GM23338 (cell line): ENCODE measurements at regions not wholly inside any gene's neighbourhood (a gene's known extent, or its start where the extent isn't known, plus 50 kb on each side); places are given as distances from the start of the nearest gene placed in this dataset.

Source experiments
- ATAC-seq: fragments of 200-7000 bp; cut with Tn5 transposase; 3 replicates; pipeline ENCODE4 v1.9.1; 2020
- DNase-seq: peaks from one replicate; pipeline ENCODE4 v3.0.0-alpha.2; 2015; ENCODE audit warnings: low spot score
- H2AFZ ChIP-seq: fragments of 200-600 bp; sonication (generic); 2 replicates; pipeline ENCODE4 v1.8.0; 2016; ENCODE audit warnings: antibody characterized with exemption, mild to moderate bottlenecking, moderate library complexity
- H3F3A ChIP-seq: fragments of 200-600 bp; sonication (generic); replicated peaks from 2 replicates; pipeline ENCODE4 v1.8.0; 2017; ENCODE audit warnings: antibody characterized with exemption, mixed run types, low read depth
- H3K27ac ChIP-seq: fragments of 200-600 bp; sonication (generic); 2 replicates; pipeline ENCODE4 v1.6.1; 2016; ENCODE audit warnings: low read depth
- H3K27me3 ChIP-seq: fragments of 200-600 bp; sonication (generic); 2 replicates; pipeline ENCODE4 v1.8.0; 2016; ENCODE audit warnings: mild to moderate bottlenecking, mixed run types, moderate library complexity; ENCODE audit not compliant: insufficient read depth
- H3K36me3 ChIP-seq: fragments of 200-600 bp; sonication (generic); 2 replicates; pipeline ENCODE4 v1.8.0; 2016; ENCODE audit warnings: mild to moderate bottlenecking; ENCODE audit not compliant: insufficient read depth
- H3K4me1 ChIP-seq: fragments of 200-600 bp; sonication (generic); 2 replicates; pipeline ENCODE4 v1.8.0; 2016; ENCODE audit warnings: mild to moderate bottlenecking, moderate library complexity; ENCODE audit not compliant: insufficient read depth
- H3K4me2 ChIP-seq: fragments of 200-600 bp; sonication (generic); 2 replicates; pipeline ENCODE4 v1.7.1; 2017; ENCODE audit warnings: mixed run types
- H3K4me3 ChIP-seq: fragments of 200-600 bp; sonication (generic); 2 replicates; pipeline ENCODE4 v1.6.1; 2016; ENCODE audit warnings: mixed run types
- H3K79me2 ChIP-seq: fragments of 200-600 bp; sonication (generic); replicated peaks from 2 replicates; pipeline ENCODE4 v1.8.0; 2017; ENCODE audit warnings: mild to moderate bottlenecking; ENCODE audit not compliant: insufficient read depth
- H3K9me2 ChIP-seq: fragments of 200-600 bp; sonication (generic); 2 replicates; pipeline ENCODE4 v1.8.0; 2017; ENCODE audit not compliant: insufficient read depth
- H4K20me1 ChIP-seq: fragments of 200-600 bp; sonication (generic); replicated peaks from 2 replicates; pipeline ENCODE4 v1.8.0; 2017; ENCODE audit warnings: mild to moderate bottlenecking; ENCODE audit not compliant: insufficient read depth
- H3K27ac Mint-ChIP-seq: 2 replicates; pipeline ENCODE4 v1.8.0; 2020; ENCODE audit warnings: inconsistent platforms, mild to moderate bottlenecking, moderate library complexity, mixed read lengths
- H3K27me3 Mint-ChIP-seq: 3 replicates; pipeline ENCODE4 v1.8.0; 2022; ENCODE audit warnings: low read depth, mild to moderate bottlenecking, moderate library complexity, mixed read lengths, inconsistent platforms; ENCODE audit not compliant: insufficient read depth, poor library complexity
- H3K36me3 Mint-ChIP-seq: 3 replicates; pipeline ENCODE4 v1.8.0; 2021; ENCODE audit warnings: low read depth, mild to moderate bottlenecking, inconsistent platforms, moderate library complexity, mixed read lengths
- H3K4me1 Mint-ChIP-seq: 3 replicates; pipeline ENCODE4 v1.8.0; 2020; ENCODE audit warnings: mild to moderate bottlenecking, inconsistent platforms, mixed read lengths
- H3K4me3 Mint-ChIP-seq: 3 replicates; pipeline ENCODE4 v1.8.0; 2021; ENCODE audit warnings: moderate library complexity, mild to moderate bottlenecking, inconsistent platforms, mixed read lengths
- H3K9me3 Mint-ChIP-seq: 3 replicates; pipeline ENCODE4 v1.8.0; 2020; ENCODE audit warnings: moderate library complexity, mild to moderate bottlenecking, inconsistent platforms, mixed read lengths
- CREB1 ChIP-seq: fragments of 250-450 bp; sonication (Bioruptor Pico); IDR thresholded peaks from 2 replicates; pipeline ENCODE4 v1.5.0; 2020; ENCODE audit warnings: low read depth, mild to moderate bottlenecking, moderate library complexity
- EZH2 ChIP-seq: fragments of 200-600 bp; sonication (generic); IDR thresholded peaks from one replicate; pipeline ENCODE4 v1.8.0; 2017; ENCODE audit warnings: antibody characterized with exemption, mild to moderate bottlenecking, low read depth; ENCODE audit not compliant: unreplicated experiment
- EZH2phosphoT487 ChIP-seq: fragments of 200-600 bp; sonication (generic); IDR thresholded peaks from one replicate; pipeline ENCODE4 v1.8.1; 2018; ENCODE audit warnings: antibody characterized with exemption; ENCODE audit not compliant: unreplicated experiment
- JUNB ChIP-seq: IDR thresholded peaks from one replicate; pipeline ENCODE4 v1.6.1; 2016; ENCODE audit warnings: antibody characterized with exemption; ENCODE audit not compliant: unreplicated experiment
- NANOG ChIP-seq: IDR thresholded peaks from 2 replicates; pipeline ENCODE4 v1.6.1; 2016; ENCODE audit warnings: antibody characterized with exemption, borderline replicate concordance
- POLR2AphosphoS5 ChIP-seq: IDR thresholded peaks from 2 replicates; pipeline ENCODE4 v1.6.1; 2016; ENCODE audit warnings: antibody characterized with exemption, low read depth
- STAT1 ChIP-seq: IDR thresholded peaks from one replicate; pipeline ENCODE4 v1.6.1; 2016; ENCODE audit warnings: antibody characterized with exemption; ENCODE audit not compliant: unreplicated experiment
- ZNF114 ChIP-seq: fragments of 250-450 bp; sonication (Bioruptor Pico); IDR thresholded peaks from 2 replicates; pipeline ENCODE4 v1.5.0; 2020; ENCODE audit warnings: mild to moderate bottlenecking, moderate library complexity
- ZNF331 ChIP-seq: fragments of 250-450 bp; sonication (Bioruptor Pico); IDR thresholded peaks from 2 replicates; pipeline ENCODE4 v1.5.0; 2020; ENCODE audit warnings: low read depth, mild to moderate bottlenecking, moderate library complexity
- TF ChIP-seq, protein P1 (sequence below): fragments of 250-450 bp; sonication (Bioruptor Pico); IDR thresholded peaks from 2 replicates; pipeline ENCODE4 v1.5.0; 2020; ENCODE audit warnings: mild to moderate bottlenecking, moderate library complexity
- TF ChIP-seq, protein P2 (sequence below), 2 experiments: fragments of 200-600 bp in 1 of 2; sonication (generic) in 1 of 2; conservative IDR thresholded peaks; 2 replicates each; pipeline versions ENCODE4 v1.5.1 to v1.6.1; 2016 to 2017; ENCODE audit warnings: antibody characterized with exemption in 2 of 2, low read depth in 2 of 2, mild to moderate bottlenecking in 2 of 2, moderate library complexity in 1 of 2
- TF ChIP-seq, protein P3 (sequence below): IDR thresholded peaks from 2 replicates; pipeline ENCODE4 v1.6.1; 2016; ENCODE audit warnings: antibody characterized with exemption
- TF ChIP-seq, protein P4 (sequence below): IDR thresholded peaks from one replicate; pipeline ENCODE4 v1.6.1; 2018; ENCODE audit warnings: antibody characterized with exemption; ENCODE audit not compliant: unreplicated experiment

DNA sequence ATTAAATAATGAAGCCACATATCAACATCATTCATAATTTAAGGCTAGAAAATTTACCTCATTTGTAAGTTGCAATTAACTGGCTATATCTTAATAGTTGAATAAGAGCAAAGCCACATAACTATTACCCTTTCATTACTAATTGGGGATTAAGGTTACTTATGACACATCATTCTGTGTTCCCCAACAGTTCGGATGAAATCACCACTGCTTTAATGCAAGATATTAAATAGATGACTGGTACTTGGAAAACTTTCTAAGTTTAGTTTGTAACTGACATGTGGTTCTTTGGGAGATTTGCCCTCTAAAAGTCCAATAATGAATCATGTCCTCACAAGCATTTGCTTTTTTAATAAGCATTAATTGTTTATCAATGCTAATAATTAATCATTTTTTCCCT is 109.1 kb downstream of the MTERF1 start:
- no peak overlapping the region for H3K27ac ChIP-seq
- H4K20me1 ChIP-seq, result no peaks in the 10 kb centered on the region
- DNase-seq, result no peak
- H3K4me3 ChIP-seq, result no peak overlapping the region
- H3K4me1 Mint-ChIP-seq, result 0 out of 3 replicates have a peak, but pooled peaks cover 5% of the 10 kb centered on the region
- H3K4me3 Mint-ChIP-seq, result no peak overlapping the region
- H3K36me3 Mint-ChIP-seq, result no peaks in the 10 kb centered on the region
- H3K27me3 Mint-ChIP-seq, result peaks cover 2% of the 10 kb centered on the region
- no peaks in the 10 kb centered on the region for H3K36me3 ChIP-seq
- no peaks in the 10 kb centered on the region for H3F3A ChIP-seq
- ATAC-seq, result no peak
- peaks cover 10% of the 10 kb centered on the region for H3K9me2 ChIP-seq
- H3K9me3 Mint-ChIP-seq, result no peaks in the 10 kb centered on the region
- TF ChIP-seq ZNF331 (CRISPR knock-in tag), result no peak
- TF ChIP-seq, protein P1, sequence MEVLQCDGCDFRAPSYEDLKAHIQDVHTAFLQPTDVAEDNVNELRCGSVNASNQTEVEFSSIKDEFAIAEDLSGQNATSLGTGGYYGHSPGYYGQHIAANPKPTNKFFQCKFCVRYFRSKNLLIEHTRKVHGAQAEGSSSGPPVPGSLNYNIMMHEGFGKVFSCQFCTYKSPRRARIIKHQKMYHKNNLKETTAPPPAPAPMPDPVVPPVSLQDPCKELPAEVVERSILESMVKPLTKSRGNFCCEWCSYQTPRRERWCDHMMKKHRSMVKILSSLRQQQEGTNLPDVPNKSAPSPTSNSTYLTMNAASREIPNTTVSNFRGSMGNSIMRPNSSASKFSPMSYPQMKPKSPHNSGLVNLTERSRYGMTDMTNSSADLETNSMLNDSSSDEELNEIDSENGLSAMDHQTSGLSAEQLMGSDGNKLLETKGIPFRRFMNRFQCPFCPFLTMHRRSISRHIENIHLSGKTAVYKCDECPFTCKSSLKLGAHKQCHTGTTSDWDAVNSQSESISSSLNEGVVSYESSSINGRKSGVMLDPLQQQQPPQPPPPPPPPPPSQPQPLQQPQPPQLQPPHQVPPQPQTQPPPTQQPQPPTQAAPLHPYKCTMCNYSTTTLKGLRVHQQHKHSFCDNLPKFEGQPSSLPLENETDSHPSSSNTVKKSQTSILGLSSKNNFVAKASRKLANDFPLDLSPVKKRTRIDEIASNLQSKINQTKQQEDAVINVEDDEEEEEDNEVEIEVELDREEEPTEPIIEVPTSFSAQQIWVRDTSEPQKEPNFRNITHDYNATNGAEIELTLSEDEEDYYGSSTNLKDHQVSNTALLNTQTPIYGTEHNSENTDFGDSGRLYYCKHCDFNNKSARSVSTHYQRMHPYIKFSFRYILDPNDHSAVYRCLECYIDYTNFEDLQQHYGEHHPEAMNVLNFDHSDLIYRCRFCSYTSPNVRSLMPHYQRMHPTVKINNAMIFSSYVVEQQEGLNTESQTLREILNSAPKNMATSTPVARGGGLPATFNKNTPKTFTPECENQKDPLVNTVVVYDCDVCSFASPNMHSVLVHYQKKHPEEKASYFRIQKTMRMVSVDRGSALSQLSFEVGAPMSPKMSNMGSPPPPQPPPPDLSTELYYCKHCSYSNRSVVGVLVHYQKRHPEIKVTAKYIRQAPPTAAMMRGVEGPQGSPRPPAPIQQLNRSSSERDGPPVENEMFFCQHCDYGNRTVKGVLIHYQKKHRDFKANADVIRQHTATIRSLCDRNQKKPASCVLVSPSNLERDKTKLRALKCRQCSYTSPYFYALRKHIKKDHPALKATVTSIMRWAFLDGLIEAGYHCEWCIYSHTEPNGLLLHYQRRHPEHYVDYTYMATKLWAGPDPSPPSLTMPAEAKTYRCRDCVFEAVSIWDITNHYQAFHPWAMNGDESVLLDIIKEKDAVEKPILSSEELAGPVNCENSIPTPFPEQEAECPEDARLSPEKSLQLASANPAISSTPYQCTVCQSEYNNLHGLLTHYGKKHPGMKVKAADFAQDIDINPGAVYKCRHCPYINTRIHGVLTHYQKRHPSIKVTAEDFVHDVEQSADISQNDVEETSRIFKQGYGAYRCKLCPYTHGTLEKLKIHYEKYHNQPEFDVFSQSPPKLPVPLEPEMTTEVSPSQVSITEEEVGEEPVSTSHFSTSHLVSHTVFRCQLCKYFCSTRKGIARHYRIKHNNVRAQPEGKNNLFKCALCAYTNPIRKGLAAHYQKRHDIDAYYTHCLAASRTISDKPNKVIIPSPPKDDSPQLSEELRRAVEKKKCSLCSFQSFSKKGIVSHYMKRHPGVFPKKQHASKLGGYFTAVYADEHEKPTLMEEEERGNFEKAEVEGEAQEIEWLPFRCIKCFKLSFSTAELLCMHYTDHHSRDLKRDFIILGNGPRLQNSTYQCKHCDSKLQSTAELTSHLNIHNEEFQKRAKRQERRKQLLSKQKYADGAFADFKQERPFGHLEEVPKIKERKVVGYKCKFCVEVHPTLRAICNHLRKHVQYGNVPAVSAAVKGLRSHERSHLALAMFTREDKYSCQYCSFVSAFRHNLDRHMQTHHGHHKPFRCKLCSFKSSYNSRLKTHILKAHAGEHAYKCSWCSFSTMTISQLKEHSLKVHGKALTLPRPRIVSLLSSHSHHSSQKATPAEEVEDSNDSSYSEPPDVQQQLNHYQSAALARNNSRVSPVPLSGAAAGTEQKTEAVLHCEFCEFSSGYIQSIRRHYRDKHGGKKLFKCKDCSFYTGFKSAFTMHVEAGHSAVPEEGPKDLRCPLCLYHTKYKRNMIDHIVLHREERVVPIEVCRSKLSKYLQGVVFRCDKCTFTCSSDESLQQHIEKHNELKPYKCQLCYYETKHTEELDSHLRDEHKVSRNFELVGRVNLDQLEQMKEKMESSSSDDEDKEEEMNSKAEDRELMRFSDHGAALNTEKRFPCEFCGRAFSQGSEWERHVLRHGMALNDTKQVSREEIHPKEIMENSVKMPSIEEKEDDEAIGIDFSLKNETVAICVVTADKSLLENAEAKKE (CRISPR knock-in tag), result no peak
- TF ChIP-seq, protein P2, sequence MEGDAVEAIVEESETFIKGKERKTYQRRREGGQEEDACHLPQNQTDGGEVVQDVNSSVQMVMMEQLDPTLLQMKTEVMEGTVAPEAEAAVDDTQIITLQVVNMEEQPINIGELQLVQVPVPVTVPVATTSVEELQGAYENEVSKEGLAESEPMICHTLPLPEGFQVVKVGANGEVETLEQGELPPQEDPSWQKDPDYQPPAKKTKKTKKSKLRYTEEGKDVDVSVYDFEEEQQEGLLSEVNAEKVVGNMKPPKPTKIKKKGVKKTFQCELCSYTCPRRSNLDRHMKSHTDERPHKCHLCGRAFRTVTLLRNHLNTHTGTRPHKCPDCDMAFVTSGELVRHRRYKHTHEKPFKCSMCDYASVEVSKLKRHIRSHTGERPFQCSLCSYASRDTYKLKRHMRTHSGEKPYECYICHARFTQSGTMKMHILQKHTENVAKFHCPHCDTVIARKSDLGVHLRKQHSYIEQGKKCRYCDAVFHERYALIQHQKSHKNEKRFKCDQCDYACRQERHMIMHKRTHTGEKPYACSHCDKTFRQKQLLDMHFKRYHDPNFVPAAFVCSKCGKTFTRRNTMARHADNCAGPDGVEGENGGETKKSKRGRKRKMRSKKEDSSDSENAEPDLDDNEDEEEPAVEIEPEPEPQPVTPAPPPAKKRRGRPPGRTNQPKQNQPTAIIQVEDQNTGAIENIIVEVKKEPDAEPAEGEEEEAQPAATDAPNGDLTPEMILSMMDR (conservative IDR thresholded peaks at IDR 0.05; ENCODE audit: low read depth in 2 of 2), result no peak
- TF ChIP-seq, protein P3, sequence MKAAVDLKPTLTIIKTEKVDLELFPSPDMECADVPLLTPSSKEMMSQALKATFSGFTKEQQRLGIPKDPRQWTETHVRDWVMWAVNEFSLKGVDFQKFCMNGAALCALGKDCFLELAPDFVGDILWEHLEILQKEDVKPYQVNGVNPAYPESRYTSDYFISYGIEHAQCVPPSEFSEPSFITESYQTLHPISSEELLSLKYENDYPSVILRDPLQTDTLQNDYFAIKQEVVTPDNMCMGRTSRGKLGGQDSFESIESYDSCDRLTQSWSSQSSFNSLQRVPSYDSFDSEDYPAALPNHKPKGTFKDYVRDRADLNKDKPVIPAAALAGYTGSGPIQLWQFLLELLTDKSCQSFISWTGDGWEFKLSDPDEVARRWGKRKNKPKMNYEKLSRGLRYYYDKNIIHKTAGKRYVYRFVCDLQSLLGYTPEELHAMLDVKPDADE, result no peak
- TF ChIP-seq, protein P4, sequence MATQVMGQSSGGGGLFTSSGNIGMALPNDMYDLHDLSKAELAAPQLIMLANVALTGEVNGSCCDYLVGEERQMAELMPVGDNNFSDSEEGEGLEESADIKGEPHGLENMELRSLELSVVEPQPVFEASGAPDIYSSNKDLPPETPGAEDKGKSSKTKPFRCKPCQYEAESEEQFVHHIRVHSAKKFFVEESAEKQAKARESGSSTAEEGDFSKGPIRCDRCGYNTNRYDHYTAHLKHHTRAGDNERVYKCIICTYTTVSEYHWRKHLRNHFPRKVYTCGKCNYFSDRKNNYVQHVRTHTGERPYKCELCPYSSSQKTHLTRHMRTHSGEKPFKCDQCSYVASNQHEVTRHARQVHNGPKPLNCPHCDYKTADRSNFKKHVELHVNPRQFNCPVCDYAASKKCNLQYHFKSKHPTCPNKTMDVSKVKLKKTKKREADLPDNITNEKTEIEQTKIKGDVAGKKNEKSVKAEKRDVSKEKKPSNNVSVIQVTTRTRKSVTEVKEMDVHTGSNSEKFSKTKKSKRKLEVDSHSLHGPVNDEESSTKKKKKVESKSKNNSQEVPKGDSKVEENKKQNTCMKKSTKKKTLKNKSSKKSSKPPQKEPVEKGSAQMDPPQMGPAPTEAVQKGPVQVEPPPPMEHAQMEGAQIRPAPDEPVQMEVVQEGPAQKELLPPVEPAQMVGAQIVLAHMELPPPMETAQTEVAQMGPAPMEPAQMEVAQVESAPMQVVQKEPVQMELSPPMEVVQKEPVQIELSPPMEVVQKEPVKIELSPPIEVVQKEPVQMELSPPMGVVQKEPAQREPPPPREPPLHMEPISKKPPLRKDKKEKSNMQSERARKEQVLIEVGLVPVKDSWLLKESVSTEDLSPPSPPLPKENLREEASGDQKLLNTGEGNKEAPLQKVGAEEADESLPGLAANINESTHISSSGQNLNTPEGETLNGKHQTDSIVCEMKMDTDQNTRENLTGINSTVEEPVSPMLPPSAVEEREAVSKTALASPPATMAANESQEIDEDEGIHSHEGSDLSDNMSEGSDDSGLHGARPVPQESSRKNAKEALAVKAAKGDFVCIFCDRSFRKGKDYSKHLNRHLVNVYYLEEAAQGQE, result no peak
- TF ChIP-seq POLR2AphosphoS5, result no peak
- TF ChIP-seq JUNB, result no peak
- no peak for TF ChIP-seq STAT1
- no peak for TF ChIP-seq ZNF114 (CRISPR knock-in tag)
- no peak for TF ChIP-seq EZH2
- no peak for TF ChIP-seq NANOG
- TF ChIP-seq EZH2phosphoT487, result no peak
- TF ChIP-seq CREB1 (CRISPR knock-in tag), result no peak
- no peaks in the 10 kb centered on the region for H3K79me2 ChIP-seq
- H3K27ac Mint-ChIP-seq, result no peak overlapping the region
- H3K4me1 ChIP-seq, result no peaks in the 10 kb centered on the region
- H3K4me2 ChIP-seq, result no peak overlapping the region
- H3K27me3 ChIP-seq, result no peaks in the 10 kb centered on the region
- H2AFZ ChIP-seq, result no peak overlapping the region
